ENCODE measurements at regions not wholly inside any gene's neighbourhood (a gene's known extent, or its start where the extent isn't known, plus 50 kb on each side); places are given as distances from the start of the nearest gene placed in this dataset.

GRCh38 chr6:14626556-14626955, 509.0 kb downstream of the CD83 start:
- no peak for DNase-seq

- DNase-seq = no peak
Observed at GRCh38 chr6:14630016-14630415, 512.4 kb downstream of the CD83 start.

DNA sequence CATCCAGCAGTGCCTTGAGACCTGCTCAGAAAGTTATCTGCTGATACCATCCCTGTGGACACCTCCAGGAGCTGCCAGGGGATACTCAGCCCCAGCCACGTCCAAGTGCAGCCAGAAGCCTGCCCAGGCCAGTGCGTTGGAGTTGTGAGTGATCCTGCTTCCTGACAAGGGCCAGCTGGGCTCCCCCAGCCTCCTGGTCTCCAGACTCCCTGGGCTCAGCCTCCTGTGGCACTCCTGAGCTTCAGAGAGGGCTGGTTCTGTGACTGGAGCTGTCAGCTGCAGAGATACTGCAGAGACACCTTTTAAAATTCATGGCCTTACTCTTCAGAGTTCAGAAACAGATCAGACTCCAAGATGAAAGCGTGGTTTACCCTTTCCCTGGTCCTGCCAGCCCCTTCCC, 515.9 kb downstream of the CD83 start:
- no peak for DNase-seq

DNA sequence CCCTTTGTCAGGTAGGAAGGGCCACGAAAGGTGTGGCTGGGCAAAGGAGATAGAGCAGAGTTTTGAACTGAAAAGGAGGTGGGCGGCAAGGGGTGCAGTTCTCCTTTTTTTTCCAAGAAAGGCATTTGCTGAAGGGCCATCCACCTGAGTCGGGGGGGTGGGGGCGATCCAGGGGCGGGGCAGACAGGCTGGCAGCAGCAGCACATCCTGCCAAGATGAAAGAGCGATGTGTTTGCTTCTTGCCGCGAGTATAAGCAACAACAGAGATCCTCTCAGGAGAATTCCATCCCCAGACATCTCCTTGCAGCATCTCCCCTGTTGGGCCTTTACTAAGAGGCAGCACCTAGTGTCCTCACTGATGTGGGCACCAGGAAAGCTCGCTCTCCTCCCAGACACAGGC, 516.5 kb downstream of the CD83 start:
- no peak for DNase-seq

DNA sequence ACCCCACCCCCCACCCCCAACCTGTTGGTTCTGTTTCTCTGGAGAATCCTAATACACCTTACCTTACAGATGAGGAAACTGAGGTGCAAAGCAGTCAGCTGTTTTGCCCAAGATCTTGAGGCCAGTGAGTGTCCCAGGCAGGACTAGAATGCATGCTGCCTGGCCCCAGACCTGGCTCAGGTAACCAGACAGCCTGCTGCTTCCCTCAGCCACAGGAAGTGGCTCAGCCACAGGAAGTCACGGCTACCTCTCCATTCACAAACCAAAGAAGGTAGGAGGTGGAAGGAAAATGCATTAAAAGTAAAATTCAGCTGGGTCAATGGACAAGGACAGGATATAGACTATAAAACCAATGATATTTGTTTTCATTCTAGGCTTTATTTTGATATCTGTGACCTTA, 517.6 kb downstream of the CD83 start:
- no peak for DNase-seq

DNA sequence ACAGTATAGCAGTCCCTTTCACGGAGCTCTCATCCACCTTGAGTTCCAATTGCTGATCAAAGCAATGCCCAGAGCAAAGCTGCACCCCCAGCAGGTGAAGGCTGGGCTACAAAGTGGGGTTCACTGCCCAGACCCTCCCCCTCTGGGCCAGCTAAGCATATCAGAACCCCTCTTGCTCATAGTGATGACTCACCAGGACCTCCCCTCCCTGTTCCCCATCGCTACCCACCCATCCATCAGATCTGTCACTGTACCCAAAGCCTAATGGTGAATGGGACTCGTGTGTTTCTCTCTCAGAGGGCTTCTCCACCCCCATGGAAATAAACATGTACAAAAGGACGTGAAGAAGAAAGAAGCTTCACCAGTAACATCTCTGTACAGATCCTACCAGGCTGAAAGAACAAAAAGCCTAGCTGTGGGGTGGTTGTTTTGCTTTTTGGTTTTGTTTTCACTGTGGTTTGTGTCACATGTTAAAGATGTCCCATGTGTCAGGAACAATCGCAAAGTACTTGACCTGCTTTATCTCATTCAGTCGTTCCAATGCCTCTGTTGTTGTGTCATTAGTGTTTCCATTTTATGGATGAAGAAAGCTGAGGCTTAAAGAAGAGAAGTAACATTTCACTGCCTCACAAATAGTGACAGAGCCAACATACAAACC, 518.5 kb downstream of the CD83 start:
- DNase-seq = no peak

- no peak for DNase-seq
Observed at GRCh38 chr6:14638435-14638905, 520.9 kb downstream of the CD83 start.

- DNase-seq = peak; percentile 49
Observed at GRCh38 chr6:14638906-14639761, 521.6 kb downstream of the CD83 start.

GRCh38 chr6:14639983-14640599, 522.5 kb downstream of the CD83 start:
- DNase-seq = no peak

DNA sequence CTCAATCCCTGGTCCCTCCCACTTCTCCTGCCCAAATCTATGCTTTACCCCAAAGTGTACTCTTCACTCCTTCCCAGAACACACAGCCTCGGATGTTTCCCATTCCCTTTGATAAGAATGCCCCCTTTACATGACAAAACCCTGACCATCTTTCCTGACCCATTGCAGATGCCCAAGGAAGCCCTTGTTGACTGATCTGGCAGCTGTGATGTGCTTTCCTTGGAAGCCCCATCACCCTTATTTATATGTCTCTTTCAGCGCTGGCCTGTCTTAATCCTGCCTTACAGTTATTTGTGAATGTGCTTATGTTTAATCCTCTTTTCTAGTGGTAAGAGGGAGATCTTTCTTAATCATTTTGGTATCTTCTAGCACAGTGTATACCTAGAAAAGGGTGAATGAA, 523.1 kb downstream of the CD83 start:
- no peak for DNase-seq

GRCh38 chr6:14641423-14642135, 524.0 kb downstream of the CD83 start:
- DNase-seq = no peak

GRCh38 chr6:14642136-14642505, 524.5 kb downstream of the CD83 start:
- DNase-seq = no peak

GRCh38 chr6:14642842-14643241, 525.3 kb downstream of the CD83 start:
- DNase-seq = no peak

DNA sequence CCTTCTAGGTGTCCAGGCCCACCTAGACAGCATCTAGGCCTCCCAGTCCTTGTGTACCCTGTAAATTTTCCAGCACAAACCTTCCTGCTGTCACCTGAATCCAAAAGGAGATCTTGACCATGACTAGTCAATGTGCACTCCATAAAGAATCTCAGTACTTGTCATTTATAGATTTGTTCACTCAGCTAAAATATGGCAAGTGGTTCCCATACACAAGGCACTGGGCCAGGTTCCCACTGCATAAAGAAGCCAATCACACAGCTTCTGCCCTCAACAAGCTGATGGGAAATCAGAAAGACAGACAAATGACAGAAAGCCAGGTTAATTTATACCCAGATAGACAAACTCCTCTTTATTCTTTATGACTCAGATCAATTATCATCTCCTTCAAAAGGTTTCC, 526.8 kb downstream of the CD83 start:
- DNase-seq = no peak

DNA sequence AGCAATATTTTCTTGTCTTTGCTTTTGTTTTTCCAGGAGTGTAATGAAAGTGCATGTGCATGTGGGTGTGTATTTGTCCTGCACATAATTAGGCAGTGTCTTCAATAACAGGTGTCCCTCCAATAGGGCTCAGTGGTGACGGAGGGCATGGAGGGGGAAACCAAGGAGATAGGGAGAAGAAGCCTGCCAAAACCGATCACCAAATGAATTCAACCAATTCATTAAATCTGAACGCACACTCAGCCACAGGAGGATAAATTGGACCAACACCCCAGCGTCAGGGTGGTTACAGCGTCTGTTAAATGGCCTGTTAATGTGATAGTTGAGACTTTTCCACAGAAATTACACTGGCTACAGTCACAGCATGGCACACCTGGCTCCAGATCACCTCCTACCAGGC, 527.6 kb downstream of the CD83 start:
- DNase-seq = peak; percentile 13

GRCh38 chr6:14645841-14646240, 528.3 kb downstream of the CD83 start:
- no peak for DNase-seq

- no peak for DNase-seq
Observed at GRCh38 chr6:14646371-14646770, 528.8 kb downstream of the CD83 start.

GRCh38 chr6:14647357-14647756, 529.8 kb downstream of the CD83 start:
- no peak for DNase-seq

- DNase-seq = no peak
Observed at GRCh38 chr6:14652536-14652935, 535.0 kb downstream of the CD83 start.

GRCh38 chr6:14655201-14656061, 537.9 kb downstream of the CD83 start:
- no peak for DNase-seq

DNA sequence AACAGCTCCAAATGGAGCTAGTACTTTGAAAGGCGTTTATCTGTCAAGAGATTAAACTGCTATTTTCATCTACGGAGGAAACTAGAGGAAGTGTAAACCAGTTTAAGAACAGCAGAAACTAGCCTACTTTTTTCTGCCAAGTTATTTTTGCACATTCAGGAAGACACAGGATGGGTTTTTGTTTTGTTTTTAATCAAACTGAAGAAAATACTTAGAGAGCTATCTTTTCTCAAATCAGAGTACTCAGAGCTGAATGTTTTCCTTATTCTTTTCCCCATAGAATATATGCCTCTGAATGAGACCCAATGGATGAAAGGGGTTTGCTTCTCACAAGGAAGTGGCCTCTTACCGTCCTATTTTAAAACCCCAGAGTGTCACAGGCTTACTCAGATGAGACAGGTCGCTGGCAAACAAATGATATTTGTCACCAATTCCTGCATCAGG, 538.5 kb downstream of the CD83 start:
- DNase-seq = no peak

- DNase-seq = no peak
Observed at GRCh38 chr6:14656649-14657048, 539.1 kb downstream of the CD83 start.
